SHP77 treated with DMSO at 0.1 percent for 48 hours (cell line): ENCODE measurements at regions not wholly inside any gene's neighbourhood (a gene's known extent, or its start where the extent isn't known, plus 50 kb on each side); places are given as distances from the start of the nearest gene placed in this dataset.

Experiments used
- DNase-seq: peaks from one replicate; lab custom pipeline; 2025; lab: John Stamatoyannopoulos, UW

- DNase-seq: no peak
Measured at GRCh38 chr4:104795264-104795939, 300.7 kb upstream of the CXXC4 start.

- DNase-seq: no peak
Measured at GRCh38 chr4:104811727-104812126, 317.0 kb upstream of the CXXC4 start.

GRCh38 chr4:104815665-104816064, 321.0 kb upstream of the CXXC4 start:
- DNase-seq: no peak

- no peak for DNase-seq
Measured at GRCh38 chr4:104818579-104818978, 323.9 kb upstream of the CXXC4 start.

GRCh38 chr4:104826171-104826570, 320.5 kb upstream of the TET2 start:
- no peak for DNase-seq

GRCh38 chr4:104829761-104830160, 316.9 kb upstream of the TET2 start:
- no peak for DNase-seq

GRCh38 chr4:104848597-104849225, 298.0 kb upstream of the TET2 start:
- DNase-seq: no peak

GRCh38 chr4:104859601-104860237, 287.0 kb upstream of the TET2 start:
- DNase-seq: no peak

- DNase-seq: peak; percentile 18
Measured at GRCh38 chr4:104860238-104861123, 286.2 kb upstream of the TET2 start.

GRCh38 chr4:104866809-104867208, 279.9 kb upstream of the TET2 start:
- DNase-seq: no peak

GRCh38 chr4:104868533-104868932, 278.1 kb upstream of the TET2 start:
- no peak for DNase-seq

- DNase-seq: no peak
Measured at GRCh38 chr4:104868958-104869357, 277.7 kb upstream of the TET2 start.

GRCh38 chr4:104869831-104870230, 276.8 kb upstream of the TET2 start:
- DNase-seq: no peak

- DNase-seq: no peak
Measured at GRCh38 chr4:104870495-104871233, 276.0 kb upstream of the TET2 start.

GRCh38 chr4:104878936-104879335, 267.7 kb upstream of the TET2 start:
- DNase-seq: no peak

GRCh38 chr4:104879367-104879766, 267.3 kb upstream of the TET2 start:
- DNase-seq: no peak

GRCh38 chr4:104879854-104880253, 266.8 kb upstream of the TET2 start:
- DNase-seq: no peak

- DNase-seq: no peak
Measured at GRCh38 chr4:104881136-104881886, 265.4 kb upstream of the TET2 start.

- DNase-seq: no peak
Measured at GRCh38 chr4:104890598-104891275, 255.9 kb upstream of the TET2 start.
